ENCODE measurements at regions not wholly inside any gene's neighbourhood (a gene's known extent, or its start where the extent isn't known, plus 50 kb on each side); places are given as distances from the start of the nearest gene placed in this dataset.
"Not testable (repeated sequence)": the region's sequence is repeated elsewhere in the genome, so short reads cannot be mapped to it uniquely, and the experiment has no call there.

- DNase-seq (ENCODE audit: insufficient read length, low spot score); FAIRE-seq: not testable (repeated sequence)
These were observed 123.7 kb upstream of the MTLN start for GRCh38 chr2:110336071-110336470.

GRCh38 chr2:110335415-110336049 is 123.2 kb upstream of the MTLN start:
- DNase-seq (ENCODE audit: insufficient read length, low spot score); FAIRE-seq: not testable (repeated sequence)

GRCh38 chr2:110333114-110334095 is 121.1 kb upstream of the MTLN start:
- FAIRE-seq; DNase-seq (ENCODE audit: insufficient read length, low spot score): not testable (repeated sequence)

- not testable (repeated sequence) for DNase-seq (ENCODE audit: insufficient read length, low spot score); FAIRE-seq
These were observed 119.3 kb upstream of the MTLN start for GRCh38 chr2:110331625-110332024.

- not testable (repeated sequence) for FAIRE-seq; DNase-seq (ENCODE audit: insufficient read length, low spot score)
These were observed 117.4 kb upstream of the MTLN start for GRCh38 chr2:110329760-110330159.

- not testable (repeated sequence) for DNase-seq (ENCODE audit: insufficient read length, low spot score); FAIRE-seq
These were observed 116.8 kb upstream of the MTLN start for GRCh38 chr2:110329158-110329557.

GRCh38 chr2:110328677-110329076 is 116.3 kb upstream of the MTLN start:
- not testable (repeated sequence) for FAIRE-seq

GRCh38 chr2:110323832-110324231 is 111.5 kb upstream of the MTLN start:
- not testable (repeated sequence) for FAIRE-seq; DNase-seq (ENCODE audit: insufficient read length, low spot score)

More at GRCh38 chr2:110328677-110329076, 116.3 kb upstream of the MTLN start:
- DNase-seq (ENCODE audit: insufficient read length, low spot score) = not testable (repeated sequence)

GRCh38 chr2:110322535-110322934 is 110.2 kb upstream of the MTLN start:
- not testable (repeated sequence) for FAIRE-seq; DNase-seq (ENCODE audit: insufficient read length, low spot score)

- FAIRE-seq; DNase-seq (ENCODE audit: insufficient read length, low spot score): not testable (repeated sequence)
These were observed 108.7 kb upstream of the MTLN start for GRCh38 chr2:110320834-110321563.

- not testable (repeated sequence) for DNase-seq (ENCODE audit: insufficient read length, low spot score); FAIRE-seq
These were observed 106.6 kb upstream of the MTLN start for GRCh38 chr2:110318898-110319297.

GRCh38 chr2:110317377-110317776 is 105.0 kb upstream of the MTLN start:
- not testable (repeated sequence) for FAIRE-seq

GRCh38 chr2:110316051-110316865 is 103.9 kb upstream of the MTLN start:
- not testable (repeated sequence) for DNase-seq (ENCODE audit: insufficient read length, low spot score); FAIRE-seq

More at GRCh38 chr2:110317377-110317776, 105.0 kb upstream of the MTLN start:
- not testable (repeated sequence) for DNase-seq (ENCODE audit: insufficient read length, low spot score)

GRCh38 chr2:110315054-110315820 is 102.9 kb upstream of the MTLN start:
- FAIRE-seq; DNase-seq (ENCODE audit: insufficient read length, low spot score): not testable (repeated sequence)

- FAIRE-seq; DNase-seq (ENCODE audit: insufficient read length, low spot score): not testable (repeated sequence)
These were observed 102.1 kb upstream of the MTLN start for GRCh38 chr2:110314472-110314871.

GRCh38 chr2:110313032-110313431 is 100.7 kb upstream of the MTLN start:
- not testable (repeated sequence) for FAIRE-seq; DNase-seq (ENCODE audit: insufficient read length, low spot score)

- not testable (repeated sequence) for FAIRE-seq; DNase-seq (ENCODE audit: insufficient read length, low spot score)
These were observed 99.5 kb upstream of the MTLN start for GRCh38 chr2:110311713-110312444.

- DNase-seq (ENCODE audit: insufficient read length, low spot score); FAIRE-seq: not testable (repeated sequence)
These were observed 98.7 kb upstream of the MTLN start for GRCh38 chr2:110310988-110311475.

Data from H54 (cell line).